Thoracic aorta (tissue), 2 donors: ENCODE measurements at regions not wholly inside any gene's neighbourhood (a gene's known extent, or its start where the extent isn't known, plus 50 kb on each side); places are given as distances from the start of the nearest gene placed in this dataset.

Experiments
- ATAC-seq: fragments of 150-250 bp; one replicate; pipeline ENCODE4 v1.8.0; 2017; ENCODE audit warnings: low read depth; ENCODE audit not compliant: insufficient number of reproducible peaks, low FRiP score
- DNase-seq: peaks from one replicate; pipeline ENCODE4 v3.0.0-alpha.2; 2020; ENCODE audit warnings: low spot score
- H3K27ac ChIP-seq, 2 donors: fragments of 200-600 bp; sonication (generic); 1 replicate in 1 of 2; 2 replicates in 1 of 2; pipeline ENCODE4 v1.5.1; 2016; ENCODE audit warnings: mild to moderate bottlenecking in 2 of 2, moderate library complexity in 2 of 2
- H3K27me3 ChIP-seq: fragments of 200-600 bp; sonication (generic); replicated peaks from 2 replicates; pipeline ENCODE4 v1.6.0; 2016; ENCODE audit warnings: mild to moderate bottlenecking; ENCODE audit not compliant: insufficient read depth
- H3K36me3 ChIP-seq: fragments of 200-600 bp; sonication (generic); one replicate; pipeline ENCODE4 v1.5.1; 2016
- H3K4me1 ChIP-seq, 2 donors: fragments of 200-600 bp; sonication (generic); 1 replicate in 1 of 2; 2 replicates in 1 of 2; pipeline versions ENCODE4 v1.5.1 to v1.6.0; 2016; ENCODE audit warnings: low read depth in 2 of 2, mild to moderate bottlenecking in 1 of 2; ENCODE audit not compliant: control insufficient read depth in 1 of 2
- H3K4me3 ChIP-seq: fragments of 200-600 bp; sonication (generic); 2 replicates; pipeline ENCODE4 v1.5.1; 2016; ENCODE audit warnings: mild to moderate bottlenecking
- H3K9me3 ChIP-seq: fragments of 200-600 bp; sonication (generic); 2 replicates; pipeline ENCODE4 v1.5.1; 2016
- TF ChIP-seq, protein P1 (sequence below): fragments of 200-600 bp; sonication (generic); IDR thresholded peaks from one replicate; pipeline ENCODE4 v1.5.1; 2019; ENCODE audit warnings: antibody characterized with exemption

DNA sequence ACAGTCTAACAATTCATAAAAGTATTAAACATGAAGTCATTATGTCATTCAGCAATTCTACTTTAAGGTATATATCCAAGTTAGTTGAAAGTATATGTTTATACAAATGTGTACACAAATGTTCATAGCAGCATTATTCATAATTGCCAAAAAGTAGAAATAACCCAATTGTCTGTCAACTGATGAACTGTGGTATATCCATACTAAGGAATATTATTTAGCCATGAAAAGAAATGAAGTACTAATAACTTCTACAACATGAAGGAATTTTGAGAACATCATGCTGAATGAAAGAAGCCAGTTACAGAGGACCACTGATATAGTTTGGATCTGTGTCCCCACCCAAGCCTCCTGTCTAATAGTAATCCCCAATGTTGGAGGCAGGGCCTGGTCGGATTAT lies 224.3 kb downstream of the SPATA31D1 start:
- H3K27ac ChIP-seq, result no peak overlapping the region
- DNase-seq (no peak), ATAC-seq (no peak)
- no peaks in the 10 kb centered on the region for H3K27me3 ChIP-seq
- TF ChIP-seq, protein P1, sequence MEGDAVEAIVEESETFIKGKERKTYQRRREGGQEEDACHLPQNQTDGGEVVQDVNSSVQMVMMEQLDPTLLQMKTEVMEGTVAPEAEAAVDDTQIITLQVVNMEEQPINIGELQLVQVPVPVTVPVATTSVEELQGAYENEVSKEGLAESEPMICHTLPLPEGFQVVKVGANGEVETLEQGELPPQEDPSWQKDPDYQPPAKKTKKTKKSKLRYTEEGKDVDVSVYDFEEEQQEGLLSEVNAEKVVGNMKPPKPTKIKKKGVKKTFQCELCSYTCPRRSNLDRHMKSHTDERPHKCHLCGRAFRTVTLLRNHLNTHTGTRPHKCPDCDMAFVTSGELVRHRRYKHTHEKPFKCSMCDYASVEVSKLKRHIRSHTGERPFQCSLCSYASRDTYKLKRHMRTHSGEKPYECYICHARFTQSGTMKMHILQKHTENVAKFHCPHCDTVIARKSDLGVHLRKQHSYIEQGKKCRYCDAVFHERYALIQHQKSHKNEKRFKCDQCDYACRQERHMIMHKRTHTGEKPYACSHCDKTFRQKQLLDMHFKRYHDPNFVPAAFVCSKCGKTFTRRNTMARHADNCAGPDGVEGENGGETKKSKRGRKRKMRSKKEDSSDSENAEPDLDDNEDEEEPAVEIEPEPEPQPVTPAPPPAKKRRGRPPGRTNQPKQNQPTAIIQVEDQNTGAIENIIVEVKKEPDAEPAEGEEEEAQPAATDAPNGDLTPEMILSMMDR, result no peak
- no peaks in the 10 kb centered on the region for H3K4me1 ChIP-seq
- H3K4me3 ChIP-seq, result no peak overlapping the region
- H3K36me3 ChIP-seq, result no peaks in the 10 kb centered on the region
- H3K9me3 ChIP-seq, result no peaks in the 10 kb centered on the region

DNA sequence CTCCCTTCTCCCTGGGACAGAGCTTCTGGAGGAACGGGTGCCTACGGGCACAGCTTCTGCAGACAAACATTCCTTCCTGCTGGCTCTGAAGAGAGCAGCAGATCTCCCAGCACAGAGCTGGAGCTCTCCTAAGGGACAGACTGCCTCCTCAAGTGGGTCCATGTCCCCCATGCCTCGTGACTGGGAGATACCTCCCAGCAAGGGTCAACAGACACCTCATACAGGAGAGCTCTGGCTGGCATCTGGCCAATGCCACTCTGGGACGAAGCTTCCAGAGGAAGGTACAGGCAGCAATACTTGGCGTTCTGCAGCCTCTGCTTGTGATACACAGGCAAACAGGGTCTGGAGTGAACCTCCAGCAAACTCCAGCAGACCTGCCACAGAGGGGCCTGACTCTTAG lies 227.9 kb downstream of the SPATA31D1 start:
- no peaks in the 10 kb centered on the region for H3K27me3 ChIP-seq
- no peaks in the 10 kb centered on the region for H3K36me3 ChIP-seq
- no peak overlapping the region for H3K27ac ChIP-seq
- DNase-seq (no peak), ATAC-seq (no peak)
- no peaks in the 10 kb centered on the region for H3K9me3 ChIP-seq
- TF ChIP-seq, protein P1, result no peak
- H3K4me3 ChIP-seq, result no peak overlapping the region
- no peaks in the 10 kb centered on the region for H3K4me1 ChIP-seq

DNA sequence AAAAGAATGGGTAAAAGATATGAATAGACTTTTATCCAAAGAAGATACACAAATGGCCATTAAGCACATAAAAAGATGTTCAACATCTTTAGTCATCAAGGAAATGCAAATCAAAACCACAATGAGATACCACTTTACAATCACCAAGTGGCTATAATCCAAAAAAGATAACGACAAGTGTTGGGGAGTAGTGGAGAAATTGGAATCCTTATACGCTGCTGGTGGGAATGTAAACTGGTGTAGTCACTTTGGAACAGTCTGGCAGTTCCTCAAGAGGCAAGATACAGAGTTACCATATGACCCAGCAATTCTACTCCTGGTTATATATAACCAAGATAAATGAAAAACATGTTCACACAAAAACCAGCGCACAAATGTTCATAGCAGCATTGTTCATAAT lies 234.9 kb downstream of the SPATA31D1 start:
- H3K4me3 ChIP-seq, result no peak overlapping the region
- no peak for DNase-seq
- H3K4me1 ChIP-seq, result no peaks in the 10 kb centered on the region
- H3K36me3 ChIP-seq, result no peaks in the 10 kb centered on the region
- no peak for ATAC-seq
- H3K27me3 ChIP-seq, result no peaks in the 10 kb centered on the region
- no peak overlapping the region for H3K27ac ChIP-seq
- no peaks in the 10 kb centered on the region for H3K9me3 ChIP-seq
- TF ChIP-seq, protein P1, result no peak

DNA sequence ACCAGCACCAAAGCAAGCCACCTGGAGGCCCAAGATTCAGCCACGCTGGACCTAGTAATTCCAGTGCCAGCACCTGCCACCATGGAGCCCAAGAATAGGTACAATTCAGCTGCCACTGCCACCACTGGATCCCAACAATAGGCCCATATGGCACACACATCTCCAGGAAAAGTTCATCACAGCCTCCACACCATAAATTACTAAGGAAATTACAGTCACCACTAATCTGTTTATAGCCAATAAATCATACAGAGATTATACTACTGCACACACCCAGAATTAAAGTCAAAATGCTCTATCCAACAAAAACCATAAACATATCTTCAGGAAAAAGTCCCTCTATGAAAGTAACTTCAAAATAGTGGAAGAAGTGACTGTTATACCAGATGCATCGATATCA lies 242.8 kb downstream of the SPATA31D1 start:
- Histone ChIP-seq H3K9me3 (peaks cover 12% of the 10 kb centered on the region), H3K4me3 (no peak overlapping the region), H3K27me3 (no peaks in the 10 kb centered on the region), H3K36me3 (no peaks in the 10 kb centered on the region), H3K4me1 (no peaks in the 10 kb centered on the region), H3K27ac (no peak overlapping the region)
- ATAC-seq, result no peak
- DNase-seq, result no peak
- TF ChIP-seq, protein P1, result no peak

DNA sequence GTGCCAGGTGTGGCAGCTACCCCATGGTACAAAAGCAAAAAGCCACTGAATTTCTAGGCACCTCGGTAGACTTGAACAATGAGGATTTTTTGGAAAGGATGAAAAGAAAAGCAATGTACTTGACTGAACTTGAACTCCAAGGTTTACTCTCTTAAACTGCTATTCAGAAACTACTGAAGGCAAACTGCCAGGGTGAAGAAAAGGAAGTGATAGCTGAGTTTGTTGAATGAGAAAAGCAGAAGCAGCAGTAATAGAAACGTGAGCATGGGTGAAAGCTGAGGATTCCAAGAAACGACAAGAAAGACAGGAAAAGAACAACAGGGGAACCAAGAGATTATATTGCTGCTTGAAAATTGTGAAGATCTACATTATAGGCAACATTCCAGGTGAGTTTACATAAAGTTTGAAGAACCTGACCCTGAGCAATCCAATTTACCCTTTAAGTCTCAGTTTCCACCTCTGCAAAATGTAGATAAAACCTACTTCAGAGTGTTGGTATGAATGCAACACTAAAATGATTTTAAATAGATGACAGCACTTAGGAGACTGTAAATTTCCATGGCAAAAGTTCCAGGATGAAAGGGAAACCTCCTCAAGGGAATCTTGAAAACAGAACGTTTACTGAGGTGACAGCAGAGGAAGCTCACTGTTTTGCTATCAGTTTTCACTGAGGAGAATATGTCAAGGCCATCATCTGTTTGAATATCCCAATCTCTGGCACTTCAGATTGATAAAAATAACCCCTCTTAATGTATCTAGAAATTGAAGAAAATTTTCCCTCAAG lies 245.8 kb downstream of the SPATA31D1 start:
- no peak overlapping the region for H3K27ac ChIP-seq
- no peak for ATAC-seq
- no peak for DNase-seq
- no peaks in the 10 kb centered on the region for H3K4me1 ChIP-seq
- no peaks in the 10 kb centered on the region for H3K27me3 ChIP-seq
- TF ChIP-seq, protein P1, result no peak
- no peak overlapping the region for H3K4me3 ChIP-seq
- no peaks in the 10 kb centered on the region for H3K36me3 ChIP-seq
- H3K9me3 ChIP-seq, result peaks cover 12% of the 10 kb centered on the region
